Parathyroid adenoma (tissue), 2 donors: ENCODE measurements at regions not wholly inside any gene's neighbourhood (a gene's known extent, or its start where the extent isn't known, plus 50 kb on each side); places are given as distances from the start of the nearest gene placed in this dataset.

Source experiments
- H2AFZ ChIP-seq: fragments of 300-600 bp; sonication (generic); one replicate; pipeline ENCODE4 v1.7.0; 2017; ENCODE audit warnings: antibody characterized with exemption, mild to moderate bottlenecking
- H3K27ac ChIP-seq: fragments of 300-600 bp; sonication (generic); one replicate; pipeline ENCODE4 v1.7.0; 2017
- H3K27me3 ChIP-seq: fragments of 300-600 bp; sonication (generic); one replicate; pipeline ENCODE4 v1.7.0; 2017; ENCODE audit warnings: low read length; ENCODE audit not compliant: control insufficient read depth, insufficient read depth
- H3K36me3 ChIP-seq: fragments of 300-600 bp; sonication (generic); one replicate; pipeline ENCODE4 v1.7.0; 2017; ENCODE audit warnings: low read length; ENCODE audit not compliant: control insufficient read depth, insufficient read depth
- H3K4me1 ChIP-seq: fragments of 300-600 bp; sonication (generic); one replicate; pipeline ENCODE4 v1.7.0; 2017; ENCODE audit warnings: control low read depth
- H3K4me2 ChIP-seq: fragments of 300-600 bp; sonication (generic); one replicate; pipeline ENCODE4 v1.7.0; 2017; ENCODE audit warnings: low read length
- H3K4me3 ChIP-seq: fragments of 300-600 bp; sonication (generic); one replicate; pipeline ENCODE4 v1.7.0; 2017; ENCODE audit warnings: low read depth, low read length
- H3K79me2 ChIP-seq: fragments of 300-600 bp; sonication (generic); one replicate; pipeline ENCODE4 v1.7.0; 2017; ENCODE audit warnings: control low read depth
- H3K9ac ChIP-seq: fragments of 300-600 bp; sonication (generic); one replicate; pipeline ENCODE4 v1.7.0; 2017; ENCODE audit warnings: mild to moderate bottlenecking
- H3K9me3 ChIP-seq: fragments of 300-600 bp; sonication (generic); one replicate; pipeline ENCODE4 v1.7.0; 2017; ENCODE audit warnings: low read length; ENCODE audit not compliant: control insufficient read depth
- TF ChIP-seq, protein P1 (sequence below): fragments of 300-600 bp; sonication (generic); IDR thresholded peaks from one replicate; pipeline ENCODE4 v1.7.0; 2017; ENCODE audit warnings: antibody characterized with exemption, mild to moderate bottlenecking
- donor health status: primary hyperparathyroidism.

DNA sequence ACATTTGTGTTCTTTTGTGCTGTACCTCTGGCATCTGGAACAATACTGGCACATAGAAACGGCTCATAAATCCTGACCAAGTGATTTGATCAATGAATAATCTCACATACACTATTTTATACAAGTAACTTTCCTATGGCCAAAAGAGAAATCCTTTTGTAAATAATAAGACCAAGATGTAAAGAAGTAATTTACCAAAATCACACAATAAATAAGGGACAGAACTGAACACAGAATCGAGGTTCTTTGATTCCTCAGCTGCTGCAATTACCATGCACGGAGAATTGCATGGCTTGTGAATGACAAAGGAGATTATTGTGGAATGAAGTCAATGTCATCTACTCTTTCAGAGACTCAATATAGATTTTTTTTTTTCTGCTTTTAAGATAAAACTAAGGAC is 576.8 kb upstream of the SMIM31 start:
- Histone ChIP-seq H3K4me3 (no peak overlapping the region), H3K9ac (no peak overlapping the region)
- TF ChIP-seq, protein P1, sequence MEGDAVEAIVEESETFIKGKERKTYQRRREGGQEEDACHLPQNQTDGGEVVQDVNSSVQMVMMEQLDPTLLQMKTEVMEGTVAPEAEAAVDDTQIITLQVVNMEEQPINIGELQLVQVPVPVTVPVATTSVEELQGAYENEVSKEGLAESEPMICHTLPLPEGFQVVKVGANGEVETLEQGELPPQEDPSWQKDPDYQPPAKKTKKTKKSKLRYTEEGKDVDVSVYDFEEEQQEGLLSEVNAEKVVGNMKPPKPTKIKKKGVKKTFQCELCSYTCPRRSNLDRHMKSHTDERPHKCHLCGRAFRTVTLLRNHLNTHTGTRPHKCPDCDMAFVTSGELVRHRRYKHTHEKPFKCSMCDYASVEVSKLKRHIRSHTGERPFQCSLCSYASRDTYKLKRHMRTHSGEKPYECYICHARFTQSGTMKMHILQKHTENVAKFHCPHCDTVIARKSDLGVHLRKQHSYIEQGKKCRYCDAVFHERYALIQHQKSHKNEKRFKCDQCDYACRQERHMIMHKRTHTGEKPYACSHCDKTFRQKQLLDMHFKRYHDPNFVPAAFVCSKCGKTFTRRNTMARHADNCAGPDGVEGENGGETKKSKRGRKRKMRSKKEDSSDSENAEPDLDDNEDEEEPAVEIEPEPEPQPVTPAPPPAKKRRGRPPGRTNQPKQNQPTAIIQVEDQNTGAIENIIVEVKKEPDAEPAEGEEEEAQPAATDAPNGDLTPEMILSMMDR: no peak

DNA sequence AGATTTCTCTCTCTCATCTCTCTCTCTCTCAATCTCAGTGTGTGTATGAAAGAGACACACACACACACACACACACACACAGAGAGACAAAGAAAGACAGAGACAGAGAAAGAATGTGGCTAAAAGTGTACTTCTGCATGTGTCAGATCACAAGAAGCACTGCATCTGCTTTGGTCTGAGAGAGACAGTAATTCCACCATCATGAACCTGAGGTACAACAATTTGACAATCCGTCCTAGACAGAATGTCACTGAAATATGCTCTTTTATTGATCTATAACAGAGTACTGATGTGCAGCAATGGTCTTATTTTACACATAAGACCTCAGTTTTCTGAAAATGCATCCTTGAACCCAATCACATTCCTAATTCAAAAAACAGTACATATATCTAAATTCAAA is 576.2 kb upstream of the SMIM31 start:
- TF ChIP-seq, protein P1: no peak
- no peak overlapping the region for H3K4me3 ChIP-seq

More for the DNA sequence above, 576.8 kb upstream of the SMIM31 start:
- H3K4me2 ChIP-seq: no peak overlapping the region
- no peak overlapping the region for H3K27ac ChIP-seq
- H2AFZ ChIP-seq: no peak overlapping the region
- no peaks in the 10 kb centered on the region for H3K36me3 ChIP-seq
- no peaks in the 10 kb centered on the region for H3K79me2 ChIP-seq
- H3K27me3 ChIP-seq: no peaks in the 10 kb centered on the region
- H3K4me1 ChIP-seq: no peaks in the 10 kb centered on the region
- no peaks in the 10 kb centered on the region for H3K9me3 ChIP-seq

DNA sequence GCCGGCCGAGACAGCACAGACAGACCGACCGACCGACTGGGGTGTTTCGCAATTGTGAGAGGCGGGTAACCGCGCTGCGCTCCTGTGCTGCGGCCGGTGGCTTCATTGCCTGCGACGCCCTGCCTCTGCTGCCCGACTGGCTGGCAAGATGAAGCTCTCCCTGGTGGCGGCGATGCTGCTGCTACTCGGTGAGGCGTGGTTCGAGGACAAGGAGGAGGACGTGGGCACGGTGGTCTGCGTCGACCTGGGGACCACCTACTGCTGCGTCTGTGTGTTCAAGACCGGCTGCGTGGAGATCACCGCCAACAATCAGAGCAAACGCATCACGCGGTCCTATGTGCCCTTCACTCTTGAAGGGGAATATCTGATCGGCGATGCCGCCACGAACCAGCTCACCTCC is 565.7 kb upstream of the SMIM31 start:
- Histone ChIP-seq H3K4me2 (no peak overlapping the region), H2AFZ (no peak overlapping the region), H3K27me3 (no peaks in the 10 kb centered on the region), H3K27ac (no peak overlapping the region), H3K36me3 (no peaks in the 10 kb centered on the region), H3K9ac (no peak overlapping the region), H3K9me3 (no peaks in the 10 kb centered on the region), H3K4me1 (no peaks in the 10 kb centered on the region), H3K4me3 (no peak overlapping the region), H3K79me2 (no peaks in the 10 kb centered on the region)
- TF ChIP-seq, protein P1: no peak

More for the DNA sequence above, 576.2 kb upstream of the SMIM31 start:
- H3K4me2 ChIP-seq: no peak overlapping the region
- H3K27ac ChIP-seq: no peak overlapping the region
- H3K79me2 ChIP-seq: no peaks in the 10 kb centered on the region
- H3K36me3 ChIP-seq: no peaks in the 10 kb centered on the region
- no peaks in the 10 kb centered on the region for H3K4me1 ChIP-seq
- no peaks in the 10 kb centered on the region for H3K9me3 ChIP-seq
- H2AFZ ChIP-seq: no peak overlapping the region
- H3K9ac ChIP-seq: no peak overlapping the region
- no peaks in the 10 kb centered on the region for H3K27me3 ChIP-seq

DNA sequence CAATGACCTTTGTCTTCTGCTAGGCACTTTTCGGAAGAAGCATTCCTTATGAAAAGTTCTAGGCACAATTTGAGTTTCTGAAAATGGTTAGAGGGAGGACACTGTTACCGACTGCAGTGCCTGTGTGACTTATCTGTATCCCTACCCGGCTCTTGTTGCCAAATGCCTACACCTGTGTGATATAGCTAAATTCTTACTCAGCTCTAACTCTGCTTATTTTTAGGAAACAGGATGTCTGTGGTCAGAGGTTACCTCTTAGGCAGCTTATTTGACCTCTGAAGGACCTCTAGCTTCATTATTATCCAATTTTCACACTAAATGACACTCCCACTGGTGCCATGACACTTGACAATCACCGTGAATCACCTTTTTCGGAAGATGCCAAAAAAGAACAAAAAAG is 561.1 kb upstream of the SMIM31 start:
- H3K4me2 ChIP-seq: no peak overlapping the region
- no peaks in the 10 kb centered on the region for H3K27me3 ChIP-seq
- H3K36me3 ChIP-seq: no peaks in the 10 kb centered on the region
- no peak overlapping the region for H2AFZ ChIP-seq
- H3K9ac ChIP-seq: no peak overlapping the region
- no peak overlapping the region for H3K4me3 ChIP-seq
- H3K9me3 ChIP-seq: no peaks in the 10 kb centered on the region
- H3K27ac ChIP-seq: no peak overlapping the region
- no peaks in the 10 kb centered on the region for H3K79me2 ChIP-seq
- no peaks in the 10 kb centered on the region for H3K4me1 ChIP-seq
- TF ChIP-seq, protein P1: no peak

DNA sequence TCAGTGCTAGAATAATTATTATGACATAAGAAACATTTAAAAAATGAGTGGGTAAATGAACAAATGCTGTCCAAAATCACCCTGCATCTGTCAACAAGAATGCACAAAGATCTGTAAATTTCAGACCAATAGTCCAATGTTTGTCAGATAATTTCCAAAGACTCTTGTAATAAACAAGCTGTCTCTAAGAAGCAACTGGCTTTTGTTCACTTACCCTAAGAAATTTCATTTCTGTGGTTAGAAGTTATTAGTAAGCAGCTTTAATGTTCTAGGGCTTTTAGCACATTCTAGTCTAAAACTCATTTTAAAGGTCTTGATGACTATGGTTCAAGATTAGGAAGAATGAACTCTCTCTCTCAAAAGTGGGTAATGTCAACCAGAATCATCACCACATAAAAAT is 560.3 kb upstream of the SMIM31 start:
- H3K27ac ChIP-seq: no peak overlapping the region
- no peaks in the 10 kb centered on the region for H3K36me3 ChIP-seq
- TF ChIP-seq, protein P1: no peak
- no peaks in the 10 kb centered on the region for H3K79me2 ChIP-seq
- H3K4me2 ChIP-seq: no peak overlapping the region
- H3K9me3 ChIP-seq: no peaks in the 10 kb centered on the region
- no peaks in the 10 kb centered on the region for H3K27me3 ChIP-seq
- H2AFZ ChIP-seq: no peak overlapping the region
- no peak overlapping the region for H3K4me3 ChIP-seq
- no peak overlapping the region for H3K9ac ChIP-seq
- H3K4me1 ChIP-seq: no peaks in the 10 kb centered on the region
